GM23248 (cell line): ENCODE measurements at regions not wholly inside any gene's neighbourhood (a gene's known extent, or its start where the extent isn't known, plus 50 kb on each side); places are given as distances from the start of the nearest gene placed in this dataset.

ENCODE experiments used
- DNase-seq: peaks from one replicate; pipeline ENCODE4 v3.0.0-alpha.2; 2015
- H2AFZ ChIP-seq: fragments of 200-600 bp; sonication (generic); 2 replicates; pipeline ENCODE4 v1.6.1; 2016; ENCODE audit warnings: antibody characterized with exemption
- H3F3A ChIP-seq: fragments of 200-600 bp; sonication (generic); 2 replicates; pipeline ENCODE4 v1.6.1; 2016; ENCODE audit warnings: mild to moderate bottlenecking, antibody characterized with exemption, mixed run types; ENCODE audit not compliant: insufficient read depth
- H3K27ac ChIP-seq: fragments of 200-600 bp; sonication (generic); 2 replicates; pipeline ENCODE4 v1.5.1; 2016; ENCODE audit warnings: mild to moderate bottlenecking
- H3K27me3 ChIP-seq: fragments of 200-600 bp; sonication (generic); replicated peaks from 2 replicates; pipeline ENCODE4 v1.6.1; 2016; ENCODE audit warnings: mild to moderate bottlenecking; ENCODE audit not compliant: insufficient read depth
- H3K36me3 ChIP-seq: fragments of 200-600 bp; sonication (generic); 2 replicates; pipeline ENCODE4 v1.6.1; 2016; ENCODE audit warnings: low read depth, mild to moderate bottlenecking
- H3K4me1 ChIP-seq: fragments of 200-600 bp; sonication (generic); 2 replicates; pipeline ENCODE4 v1.6.1; 2016; ENCODE audit warnings: mild to moderate bottlenecking; ENCODE audit not compliant: insufficient read depth
- H3K4me2 ChIP-seq: fragments of 200-600 bp; sonication (generic); one replicate; pipeline ENCODE4 v1.6.1; 2016; ENCODE audit warnings: mild to moderate bottlenecking; ENCODE audit not compliant: unreplicated experiment
- H3K4me3 ChIP-seq: fragments of 200-600 bp; sonication (generic); 2 replicates; pipeline ENCODE4 v1.5.1; 2016; ENCODE audit warnings: mild to moderate bottlenecking
- H3K79me2 ChIP-seq: fragments of 200-600 bp; sonication (generic); 2 replicates; pipeline ENCODE4 v1.6.1; 2016; ENCODE audit warnings: mild to moderate bottlenecking; ENCODE audit not compliant: insufficient read depth
- H3K9ac ChIP-seq: fragments of 200-600 bp; sonication (generic); 2 replicates; pipeline ENCODE4 v1.6.1; 2016; ENCODE audit warnings: mild to moderate bottlenecking
- H3K9me2 ChIP-seq: fragments of 200-600 bp; sonication (generic); 2 replicates; pipeline ENCODE4 v1.6.1; 2016; ENCODE audit warnings: mixed run types, mild to moderate bottlenecking, moderate library complexity; ENCODE audit not compliant: insufficient read depth
- H3K9me3 ChIP-seq: fragments of 200-600 bp; sonication (generic); one replicate; pipeline ENCODE4 v1.6.1; 2017; ENCODE audit warnings: low read depth
- H4K20me1 ChIP-seq: fragments of 200-600 bp; sonication (generic); 2 replicates; pipeline ENCODE4 v1.6.0; 2016; ENCODE audit not compliant: insufficient read depth
- EZH2 ChIP-seq: fragments of 200-600 bp; sonication (generic); IDR thresholded peaks from 2 replicates; pipeline ENCODE4 v1.6.1; 2018; ENCODE audit warnings: antibody characterized with exemption, mild to moderate bottlenecking; ENCODE audit not compliant: insufficient read depth, poor library complexity, severe bottlenecking
- EZH2phosphoT487 ChIP-seq: fragments of 200-600 bp; sonication (generic); IDR thresholded peaks from 2 replicates; pipeline ENCODE4 v1.6.1; 2018; ENCODE audit warnings: antibody characterized with exemption, moderate library complexity, mild to moderate bottlenecking, low read depth; ENCODE audit not compliant: insufficient read depth
- WGBS, 2 experiments: methylation state at CpG; one replicate each; pipeline ENCODE4 v1.1.6; 2015 to 2017; ENCODE audit warnings: low lambda C conversion rate in 2 of 2, low coverage in 1 of 2; ENCODE audit errors: missing lambda C conversion rate in 2 of 2; 5-methylcytosine and 5-hydroxymethylcytosine counted together
- in situ Hi-C: fragments of 300-500 bp; cut with MboI; formaldehyde crosslinking; loops from 2 replicates; pipeline ENCODE4 v1.15.0; 2020

- in situ Hi-C loops: no loop called here
These were observed 218.6 kb downstream of the SPTSSA start for GRCh38 chr14:34243401-34243800.

GRCh38 chr14:34243001-34243400 is 219.0 kb downstream of the SPTSSA start:
- no peak for DNase-seq
- in situ Hi-C loops: no loop called here
- no peaks in the 10 kb centered on the region for H3K9me3 ChIP-seq
- H3K4me2 ChIP-seq: no peak overlapping the region
- no peak overlapping the region for H3K27ac ChIP-seq
- H3K4me3 ChIP-seq: no peak overlapping the region
- no peaks in the 10 kb centered on the region for H3K9me2 ChIP-seq
- H3K79me2 ChIP-seq: no peaks in the 10 kb centered on the region
- TF ChIP-seq EZH2 (no peak), EZH2phosphoT487 (no peak)
- H3K36me3 ChIP-seq: no peaks in the 10 kb centered on the region
- H2AFZ ChIP-seq: no peak overlapping the region
- H3F3A ChIP-seq: no peaks in the 10 kb centered on the region
- peaks cover 38% of the 10 kb centered on the region for H3K27me3 ChIP-seq
- H3K4me1 ChIP-seq: no peaks in the 10 kb centered on the region
- no peaks in the 10 kb centered on the region for H4K20me1 ChIP-seq
- no peak overlapping the region for H3K9ac ChIP-seq
- 59 to 67% methylated on average over 1 of the region's 1 CpG for whole genome bisulfite sequencing, 2 experiments

More at GRCh38 chr14:34243401-34243800, 218.6 kb downstream of the SPTSSA start:
- Histone ChIP-seq H3K4me3 (no peak overlapping the region), H3K9me2 (no peaks in the 10 kb centered on the region), H4K20me1 (no peaks in the 10 kb centered on the region), H2AFZ (no peak overlapping the region), H3K79me2 (no peaks in the 10 kb centered on the region), H3K27ac (no peak overlapping the region), H3K4me1 (no peaks in the 10 kb centered on the region), H3K36me3 (no peaks in the 10 kb centered on the region), H3K4me2 (no peak overlapping the region), H3F3A (no peaks in the 10 kb centered on the region), H3K9ac (no peak overlapping the region), H3K27me3 (peaks cover 38% of the 10 kb centered on the region), H3K9me3 (no peaks in the 10 kb centered on the region)
- TF ChIP-seq EZH2phosphoT487 (no peak), EZH2 (no peak)
- DNase-seq: no peak
- 8 to 26% methylated on average over 2 of the region's 2 CpGs for WGBS, 2 experiments

- 63 to 82% methylated on average over 3 of the region's 3 CpGs for WGBS, 2 experiments
- Histone ChIP-seq H3K9me3 (no peaks in the 10 kb centered on the region), H3K4me1 (no peaks in the 10 kb centered on the region), H3K27me3 (peaks cover 32% of the 10 kb centered on the region), H3K79me2 (no peaks in the 10 kb centered on the region), H3K27ac (no peak overlapping the region), H3K36me3 (no peaks in the 10 kb centered on the region), H3K9ac (no peak overlapping the region), H3K9me2 (no peaks in the 10 kb centered on the region), H3K4me3 (no peak overlapping the region), H2AFZ (no peak overlapping the region), H3F3A (no peaks in the 10 kb centered on the region), H4K20me1 (no peaks in the 10 kb centered on the region), H3K4me2 (no peak overlapping the region)
- no peak for DNase-seq
- in situ Hi-C loops: no loop called here
- no peak for TF ChIP-seq EZH2
- no peak for TF ChIP-seq EZH2phosphoT487
These were observed 220.8 kb downstream of the SPTSSA start for GRCh38 chr14:34241185-34241711.

GRCh38 chr14:34238610-34239009 is 223.4 kb downstream of the SPTSSA start:
- no peaks in the 10 kb centered on the region for H3F3A ChIP-seq
- no peaks in the 10 kb centered on the region for H3K9me2 ChIP-seq
- H3K79me2 ChIP-seq: no peaks in the 10 kb centered on the region
- H3K4me1 ChIP-seq: no peaks in the 10 kb centered on the region
- WGBS, 2 experiments: 63 to 68% methylated on average over 6 of the region's 6 CpGs
- no peaks in the 10 kb centered on the region for H3K9me3 ChIP-seq
- no peaks in the 10 kb centered on the region for H4K20me1 ChIP-seq
- H3K4me3 ChIP-seq: no peak overlapping the region
- no peak for TF ChIP-seq EZH2phosphoT487
- TF ChIP-seq EZH2: no peak
- H2AFZ ChIP-seq: no peak overlapping the region
- H3K9ac ChIP-seq: no peak overlapping the region
- no peak overlapping the region for H3K4me2 ChIP-seq
- no peak overlapping the region for H3K27ac ChIP-seq
- H3K27me3 ChIP-seq: peaks cover 21% of the 10 kb centered on the region
- H3K36me3 ChIP-seq: no peaks in the 10 kb centered on the region
- in situ Hi-C loops: no loop called here
- no peak for DNase-seq

GRCh38 chr14:34237677-34238076 is 224.4 kb downstream of the SPTSSA start:
- H3K4me3 ChIP-seq: no peak overlapping the region
- no peak overlapping the region for H3K4me2 ChIP-seq
- no peaks in the 10 kb centered on the region for H3K79me2 ChIP-seq
- no peaks in the 10 kb centered on the region for H3K36me3 ChIP-seq
- peaks cover 17% of the 10 kb centered on the region for H3K27me3 ChIP-seq
- H3K4me1 ChIP-seq: no peaks in the 10 kb centered on the region
- DNase-seq: no peak
- H3K9me2 ChIP-seq: no peaks in the 10 kb centered on the region
- 53 to 59% methylated on average over 2 of the region's 2 CpGs for WGBS, 2 experiments
- no peak overlapping the region for H3K27ac ChIP-seq
- TF ChIP-seq EZH2phosphoT487 (no peak), EZH2 (no peak)
- H3F3A ChIP-seq: no peaks in the 10 kb centered on the region
- no peaks in the 10 kb centered on the region for H4K20me1 ChIP-seq
- H2AFZ ChIP-seq: no peak overlapping the region
- no peak overlapping the region for H3K9ac ChIP-seq
- H3K9me3 ChIP-seq: no peaks in the 10 kb centered on the region
- in situ Hi-C loops: no loop called here
